NT2/D1 (cell line): ENCODE measurements at regions not wholly inside any gene's neighbourhood (a gene's known extent, or its start where the extent isn't known, plus 50 kb on each side); places are given as distances from the start of the nearest gene placed in this dataset.

ENCODE experiments used
- SUZ12 ChIP-seq: IDR thresholded peaks from 2 replicates; pipeline ENCODE4 v1.6.1; 2011; ENCODE audit not compliant: insufficient read length, insufficient read depth; ENCODE audit errors: extremely low read depth
- YY1 ChIP-seq: IDR thresholded peaks from 2 replicates; pipeline ENCODE4 v1.6.1; 2011; ENCODE audit not compliant: insufficient read length, insufficient read depth
- ZNF274 ChIP-seq: IDR thresholded peaks from 2 replicates; pipeline ENCODE4 v1.6.1; 2011; ENCODE audit warnings: mild to moderate bottlenecking, low read depth, low read length

DNA sequence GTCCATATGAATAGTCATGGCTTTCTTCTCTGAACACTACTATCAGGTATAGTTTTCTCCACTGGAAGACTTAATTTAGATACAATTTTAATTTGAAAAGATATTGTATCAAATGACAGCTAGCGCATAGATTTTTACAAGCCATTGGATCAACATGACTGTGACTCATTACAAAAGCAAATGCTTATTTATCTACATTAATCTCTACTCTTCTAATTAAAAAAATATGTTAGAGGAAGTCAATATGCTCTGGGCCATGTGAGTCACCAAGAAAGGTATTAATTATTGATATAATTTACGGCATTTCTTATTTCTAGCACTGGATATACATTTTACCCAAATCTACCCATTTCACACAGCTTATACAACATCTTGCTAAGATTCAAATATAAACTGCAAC lies 800.3 kb upstream of the GBE1 start:
- TF ChIP-seq YY1 (no peak), SUZ12 (no peak), ZNF274 (no peak)
